HCT116 (cell line): ENCODE measurements at regions not wholly inside any gene's neighbourhood (a gene's known extent, or its start where the extent isn't known, plus 50 kb on each side); places are given as distances from the start of the nearest gene placed in this dataset.

Experiments
- ATAC-seq: fragments of 200-7000 bp; cut with Tn5 transposase; 2 replicates; pipeline ENCODE4 v1.9.1; 2020; ENCODE audit warnings: mild to moderate bottlenecking, moderate library complexity
- BruUV-seq: library from RNA; stranded (reverse); fragments of 400-500 nt; replicated peaks from 2 replicates; lab custom pipeline; 2021; lab: Mats Ljungman, UMichigan
- CTCF ChIA-PET: fragments of 300-600 bp; sonication (Branson Sonifier 250); formaldehyde crosslinking; loops from one replicate; lab custom pipeline; 2021; ENCODE audit warnings: antibody characterized with exemption; lab: Charles Lee
- POLR2A ChIA-PET: fragments of 300-600, 350-600 bp; sonication (Branson Sonifier 250); formaldehyde crosslinking; loops from one replicate; lab custom pipeline; 2021; ENCODE audit warnings: antibody characterized with exemption; lab: Charles Lee
- RAD21 ChIA-PET, 2 experiments: fragments of 300-600 bp; sonication (Branson Sonifier 250); formaldehyde crosslinking; loops; one replicate each; lab custom pipeline; 2023; ENCODE audit warnings: low total read pairs in 2 of 2; ENCODE audit not compliant: uncharacterized antibody in 2 of 2, unreplicated experiment in 2 of 2, low non-redundant PET in 1 of 2; lab: Charles Lee
- DNase-seq: peaks from one replicate; pipeline ENCODE4 v3.0.0-alpha.2; 2010; ENCODE audit warnings: low read depth, low spot score
- H2AFZ ChIP-seq: fragments of 200-600 bp; shearing (Covaris generic), sonication (generic); 2 replicates; pipeline ENCODE4 v1.6.1; 2017; ENCODE audit warnings: low read depth, mixed run types, mixed read lengths, antibody characterized with exemption, low read length; ENCODE audit not compliant: poor library complexity, severe bottlenecking
- H3K27ac ChIP-seq: 2 replicates; pipeline ENCODE4 v1.5.1; 2012; ENCODE audit warnings: low read depth, low read length
- H3K27me3 ChIP-seq: fragments of 200-600 bp; sonication (generic); 2 replicates; pipeline ENCODE4 v1.6.1; 2016; ENCODE audit warnings: mixed run types, low read length, mixed read lengths; ENCODE audit not compliant: insufficient read depth
- H3K36me3 ChIP-seq, 2 experiments: fragments of 200-500 bp in 1 of 2; fragments of 200-600 bp in 1 of 2; sonication (Bioruptor generic) in 1 of 2; sonication (generic) in 1 of 2; 2 replicates each; pipeline versions ENCODE4 v1.5.1 to v1.6.1; 2014 to 2016; ENCODE audit warnings: low read length in 2 of 2, inconsistent platforms in 1 of 2, mixed read lengths in 1 of 2, mixed run types in 1 of 2; ENCODE audit not compliant: insufficient read depth in 2 of 2, control insufficient read depth in 1 of 2
- H3K4me1 ChIP-seq, 2 experiments: fragments of 200-600 bp in 1 of 2; sonication (generic) in 1 of 2; 2 replicates each; pipeline versions ENCODE4 v1.5.1 to v1.6.1; 2012 to 2017; ENCODE audit warnings: low read length in 2 of 2, inconsistent platforms in 1 of 2, mild to moderate bottlenecking in 1 of 2, mixed read lengths in 1 of 2, mixed run types in 1 of 2, moderate library complexity in 1 of 2; ENCODE audit not compliant: insufficient read depth in 2 of 2, control insufficient read depth in 1 of 2
- H3K4me2 ChIP-seq: fragments of 200-600 bp; sonication (generic); 2 replicates; pipeline ENCODE4 v1.6.1; 2017; ENCODE audit warnings: mixed run types, low read length, mixed read lengths
- H3K4me3 ChIP-seq, 2 experiments: fragments of 200-600 bp in 1 of 2; sonication (generic) in 1 of 2; replicated peaks in 1 of 2; 2 replicates each; pipeline ENCODE4 v1.5.1; 2011 to 2016; ENCODE audit warnings: low read length in 2 of 2, control low read depth in 1 of 2, low read depth in 1 of 2, mild to moderate bottlenecking in 1 of 2, mixed read lengths in 1 of 2, mixed run types in 1 of 2
- H3K79me2 ChIP-seq: fragments of 200-600 bp; sonication (generic); 2 replicates; pipeline ENCODE4 v1.6.1; 2017; ENCODE audit warnings: mild to moderate bottlenecking, mixed run types, low read length, moderate library complexity, mixed read lengths; ENCODE audit not compliant: insufficient read depth
- H3K9ac ChIP-seq: fragments of 200-600 bp; sonication (generic); 2 replicates; pipeline ENCODE4 v1.6.1; 2016; ENCODE audit warnings: low read length, mixed read lengths
- H3K9me2 ChIP-seq: fragments of 200-600 bp; sonication (generic), shearing (Covaris generic); 2 replicates; pipeline ENCODE4 v1.6.1; 2017; ENCODE audit warnings: mixed run types, mild to moderate bottlenecking, moderate library complexity; ENCODE audit not compliant: insufficient read depth
- H3K9me3 ChIP-seq, 2 experiments: fragments of 200-500 bp in 1 of 2; fragments of 200-600 bp in 1 of 2; sonication (Bioruptor generic) in 1 of 2; sonication (generic) in 1 of 2; 2 replicates each; pipeline ENCODE4 v1.6.1; 2014 to 2017; ENCODE audit warnings: low read length in 2 of 2, mixed read lengths in 2 of 2, inconsistent platforms in 1 of 2, low read depth in 1 of 2, mild to moderate bottlenecking in 1 of 2, mixed run types in 1 of 2, moderate library complexity in 1 of 2; ENCODE audit not compliant: control insufficient read depth in 1 of 2, insufficient read depth in 1 of 2
- H4K20me1 ChIP-seq: fragments of 200-600 bp; sonication (generic), shearing (Covaris generic); 2 replicates; pipeline ENCODE4 v1.6.1; 2017; ENCODE audit warnings: mixed run types, mild to moderate bottlenecking, moderate library complexity; ENCODE audit not compliant: insufficient read depth
- ATF3 ChIP-seq: IDR thresholded peaks from 2 replicates; pipeline ENCODE4 v1.6.1; 2012
- CBX3 ChIP-seq: IDR thresholded peaks from 2 replicates; pipeline ENCODE4 v1.6.1; 2012; ENCODE audit warnings: low read depth
- CEBPB ChIP-seq: IDR thresholded peaks from 2 replicates; pipeline ENCODE4 v1.6.1; 2012; ENCODE audit warnings: low read depth
- EGR1 ChIP-seq: IDR thresholded peaks from 2 replicates; pipeline ENCODE4 v1.6.1; 2012; ENCODE audit warnings: low read depth
- EZH2 ChIP-seq: fragments of 200-600 bp; sonication (generic); IDR thresholded peaks from 2 replicates; pipeline ENCODE4 v1.6.1; 2017; ENCODE audit warnings: antibody characterized with exemption, mixed run types
- FOSL1 ChIP-seq: IDR thresholded peaks from 2 replicates; pipeline ENCODE4 v1.6.1; 2012; ENCODE audit warnings: low read depth
- JUND ChIP-seq: IDR thresholded peaks from 2 replicates; pipeline ENCODE4 v1.6.1; 2012
- POLR2A ChIP-seq: IDR thresholded peaks from 2 replicates; pipeline ENCODE4 v1.7.0; 2011; ENCODE audit warnings: borderline replicate concordance; ENCODE audit not compliant: insufficient read depth, insufficient read length; ENCODE audit errors: extremely low read depth
- POLR2AphosphoS5 ChIP-seq: IDR thresholded peaks from 2 replicates; pipeline ENCODE4 v1.6.1; 2011; ENCODE audit warnings: mild to moderate bottlenecking, low read depth, low read length, moderate library complexity
- RAD21 ChIP-seq: IDR thresholded peaks from 2 replicates; pipeline ENCODE4 v1.6.1; 2012; ENCODE audit warnings: low read depth, mild to moderate bottlenecking
- SIN3A ChIP-seq: IDR thresholded peaks from 2 replicates; pipeline ENCODE4 v1.6.1; 2012; ENCODE audit warnings: low read depth
- SRF ChIP-seq: IDR thresholded peaks from 2 replicates; pipeline ENCODE4 v1.6.1; 2012; ENCODE audit warnings: low read depth
- YY1 ChIP-seq: IDR thresholded peaks from 2 replicates; pipeline ENCODE4 v1.6.1; 2011; ENCODE audit warnings: low read length, low read depth, moderate library complexity, mild to moderate bottlenecking; ENCODE audit not compliant: insufficient replicate concordance; ENCODE audit errors: extremely low read depth
- ZFX ChIP-seq: fragments of 450-650 bp; IDR thresholded peaks from 2 replicates; pipeline ENCODE4 v1.6.1; 2017
- ZNF274 ChIP-seq: fragments of 200-500 bp; sonication (Bioruptor generic); IDR thresholded peaks from 2 replicates; pipeline ENCODE4 v1.6.1; 2014; ENCODE audit warnings: mild to moderate bottlenecking, low read depth, low read length, inconsistent platforms
- intact Hi-C: fragments of 100-400 bp; cut with micrococcal nuclease; formaldehyde crosslinking; loops from 2 replicates; pipeline ENCODE4 v1.10.0; 2022
- TF ChIP-seq, protein P1 (sequence below): IDR thresholded peaks from 2 replicates; pipeline ENCODE4 v1.6.1; 2011; ENCODE audit warnings: mild to moderate bottlenecking, low read length, moderate library complexity; ENCODE audit not compliant: insufficient replicate concordance; ENCODE audit errors: extremely low read depth

- Histone ChIP-seq H3K9ac (no peak overlapping the region), H3K9me3 (no peaks in the 10 kb centered on the region), H2AFZ (no peak overlapping the region), H3K4me2 (no peak overlapping the region), H3K4me1 (no peaks in the 10 kb centered on the region), H3K9me2 (no peaks in the 10 kb centered on the region), H3K4me3 (no peak overlapping the region), H3K79me2 (no peaks in the 10 kb centered on the region), H4K20me1 (no peaks in the 10 kb centered on the region), H3K27ac (no peak overlapping the region), H3K27me3 (peaks cover 26% of the 10 kb centered on the region; the same call in 1 of the 2 replicates), H3K36me3 (no peaks in the 10 kb centered on the region; a peak in 1 of 4 replicates)
- DNase-seq = no peak
- RAD21 ChIA-PET = no interaction called here
- POLR2A ChIA-PET = no interaction called here
- TF ChIP-seq SIN3A (no peak), RAD21 (no peak), CBX3 (no peak), POLR2AphosphoS5 (no peak), EGR1 (no peak), ZFX (no peak), YY1 (no peak), FOSL1 (no peak), EZH2 (no peak), ATF3 (no peak)
- intact Hi-C loops = no loop called here
- no peak for ATAC-seq
- BruUV-seq = no TSS peak
- CTCF ChIA-PET = no interaction called here
Measured at GRCh38 chr9:115616666-115617239, 498.8 kb upstream of the TNC start.

DNA sequence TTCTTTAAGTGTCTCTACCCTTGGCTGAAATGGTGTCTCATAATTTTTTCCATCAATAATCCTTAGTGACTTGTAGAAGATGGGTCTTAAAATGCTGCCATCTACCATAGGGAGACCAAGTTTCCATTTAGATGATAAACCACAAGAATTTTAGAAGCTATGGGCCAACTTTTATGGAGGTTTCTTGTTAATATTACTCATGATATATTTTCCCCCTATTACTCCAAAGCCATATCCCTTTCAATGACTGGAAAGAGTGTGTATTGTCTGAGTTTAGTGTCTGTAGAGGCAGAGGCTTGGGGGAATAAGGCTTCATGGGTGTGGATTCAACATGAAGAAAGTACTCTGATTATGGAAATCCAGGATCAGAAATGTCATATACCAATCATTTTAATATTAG, 507.3 kb upstream of the TNC start:
- BruUV-seq = no TSS peak
- Histone ChIP-seq H3K9me2 (no peaks in the 10 kb centered on the region), H2AFZ (no peak overlapping the region), H3K4me1 (no peaks in the 10 kb centered on the region), H3K4me3 (no peak overlapping the region), H3K79me2 (no peaks in the 10 kb centered on the region), H4K20me1 (no peaks in the 10 kb centered on the region), H3K27ac (no peak overlapping the region), H3K9me3 (no peaks in the 10 kb centered on the region), H3K4me2 (no peak overlapping the region), H3K9ac (no peak overlapping the region), H3K27me3 (peaks cover 21% of the 10 kb centered on the region; the same call in 1 of the 2 replicates), H3K36me3 (no peaks in the 10 kb centered on the region)
- ChIA-PET POLR2A (no interaction called here), RAD21 (no interaction called here), CTCF (interaction anchor here (1.8 kb wide), 1 partner anchor 32 kb away, joined by 6 read pairs; no protein-coding TSS in a partner anchor)
- no peak for TF ChIP-seq SRF
- no peak for TF ChIP-seq POLR2A
- TF ChIP-seq POLR2AphosphoS5 = no peak
- TF ChIP-seq ZNF274 = no peak
- TF ChIP-seq, protein P1, sequence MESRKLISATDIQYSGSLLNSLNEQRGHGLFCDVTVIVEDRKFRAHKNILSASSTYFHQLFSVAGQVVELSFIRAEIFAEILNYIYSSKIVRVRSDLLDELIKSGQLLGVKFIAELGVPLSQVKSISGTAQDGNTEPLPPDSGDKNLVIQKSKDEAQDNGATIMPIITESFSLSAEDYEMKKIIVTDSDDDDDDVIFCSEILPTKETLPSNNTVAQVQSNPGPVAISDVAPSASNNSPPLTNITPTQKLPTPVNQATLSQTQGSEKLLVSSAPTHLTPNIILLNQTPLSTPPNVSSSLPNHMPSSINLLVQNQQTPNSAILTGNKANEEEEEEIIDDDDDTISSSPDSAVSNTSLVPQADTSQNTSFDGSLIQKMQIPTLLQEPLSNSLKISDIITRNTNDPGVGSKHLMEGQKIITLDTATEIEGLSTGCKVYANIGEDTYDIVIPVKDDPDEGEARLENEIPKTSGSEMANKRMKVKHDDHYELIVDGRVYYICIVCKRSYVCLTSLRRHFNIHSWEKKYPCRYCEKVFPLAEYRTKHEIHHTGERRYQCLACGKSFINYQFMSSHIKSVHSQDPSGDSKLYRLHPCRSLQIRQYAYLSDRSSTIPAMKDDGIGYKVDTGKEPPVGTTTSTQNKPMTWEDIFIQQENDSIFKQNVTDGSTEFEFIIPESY = no peak
- TF ChIP-seq EGR1 = no peak
- no peak for TF ChIP-seq CEBPB
- no peak for TF ChIP-seq JUND
- TF ChIP-seq CBX3 = no peak
- ATAC-seq (no peak), DNase-seq (no peak)
- intact Hi-C loops = no loop called here
